Activated naive CD8-positive, alpha-beta T cell (primary cell): ENCODE measurements at regions not wholly inside any gene's neighbourhood (a gene's known extent, or its start where the extent isn't known, plus 50 kb on each side); places are given as distances from the start of the nearest gene placed in this dataset.

Experiments used
- H3K27ac Mint-ChIP-seq: one replicate; pipeline ENCODE4 v1.8.0; 2021; ENCODE audit warnings: mixed read lengths
- H3K27me3 Mint-ChIP-seq: one replicate; pipeline ENCODE4 v1.8.0; 2021; ENCODE audit warnings: mixed read lengths
- H3K36me3 Mint-ChIP-seq: one replicate; pipeline ENCODE4 v1.8.0; 2021; ENCODE audit warnings: mixed read lengths
- H3K4me1 Mint-ChIP-seq: one replicate; pipeline ENCODE4 v1.8.0; 2021; ENCODE audit warnings: low read depth, mixed read lengths
- H3K4me3 Mint-ChIP-seq: one replicate; pipeline ENCODE4 v1.8.0; 2021; ENCODE audit warnings: mild to moderate bottlenecking, mixed read lengths
- H3K9me3 Mint-ChIP-seq: one replicate; pipeline ENCODE4 v1.8.0; 2021; ENCODE audit warnings: low read depth, mixed read lengths

- H3K4me1 Mint-ChIP-seq = peaks cover 17% of the 10 kb centered on the region
- H3K27ac Mint-ChIP-seq = peak overlapping the region; percentile 89
- H3K9me3 Mint-ChIP-seq = peaks cover 6% of the 10 kb centered on the region
- no peaks in the 10 kb centered on the region for H3K27me3 Mint-ChIP-seq
- H3K36me3 Mint-ChIP-seq = peaks cover 5% of the 10 kb centered on the region
- H3K4me3 Mint-ChIP-seq = peak overlapping the region; percentile 69
These were observed 208.3 kb downstream of the RGS9 start for GRCh38 chr17:65345261-65346005.

- Mint-ChIP-seq H3K27me3 (no peaks in the 10 kb centered on the region), H3K4me1 (peaks cover 8% of the 10 kb centered on the region), H3K36me3 (peaks cover 4% of the 10 kb centered on the region), H3K4me3 (no peak overlapping the region), H3K9me3 (peaks cover 8% of the 10 kb centered on the region), H3K27ac (no peak overlapping the region)
These were observed 203.2 kb downstream of the RGS9 start for GRCh38 chr17:65340401-65340800.

- peaks cover 4% of the 10 kb centered on the region for H3K36me3 Mint-ChIP-seq
These were observed 197.2 kb downstream of the RGS9 start for GRCh38 chr17:65334406-65334805.

GRCh38 chr17:65332779-65333178 lies 195.6 kb downstream of the RGS9 start:
- Mint-ChIP-seq H3K27me3 (peaks cover 8% of the 10 kb centered on the region), H3K36me3 (peaks cover 4% of the 10 kb centered on the region)

More at GRCh38 chr17:65334406-65334805, 197.2 kb downstream of the RGS9 start:
- no peak overlapping the region for H3K27ac Mint-ChIP-seq
- H3K4me3 Mint-ChIP-seq = no peak overlapping the region
- H3K4me1 Mint-ChIP-seq = no peaks in the 10 kb centered on the region
- H3K27me3 Mint-ChIP-seq = peaks cover 8% of the 10 kb centered on the region
- H3K9me3 Mint-ChIP-seq = peaks cover 8% of the 10 kb centered on the region

GRCh38 chr17:65332375-65332774 lies 195.2 kb downstream of the RGS9 start:
- no peak overlapping the region for H3K27ac Mint-ChIP-seq
- H3K36me3 Mint-ChIP-seq = peaks cover under 1% of the 10 kb centered on the region
- no peaks in the 10 kb centered on the region for H3K4me1 Mint-ChIP-seq
- H3K4me3 Mint-ChIP-seq = no peak overlapping the region
- H3K9me3 Mint-ChIP-seq = peaks cover 1% of the 10 kb centered on the region
- H3K27me3 Mint-ChIP-seq = peaks cover 8% of the 10 kb centered on the region

More at GRCh38 chr17:65332779-65333178, 195.6 kb downstream of the RGS9 start:
- peaks cover 4% of the 10 kb centered on the region for H3K9me3 Mint-ChIP-seq
- no peak overlapping the region for H3K27ac Mint-ChIP-seq
- H3K4me3 Mint-ChIP-seq = no peak overlapping the region
- H3K4me1 Mint-ChIP-seq = no peaks in the 10 kb centered on the region

- Mint-ChIP-seq H3K4me1 (no peaks in the 10 kb centered on the region), H3K36me3 (no peaks in the 10 kb centered on the region), H3K4me3 (no peak overlapping the region), H3K9me3 (no peaks in the 10 kb centered on the region), H3K27me3 (peaks cover 4% of the 10 kb centered on the region), H3K27ac (no peak overlapping the region)
These were observed 191.4 kb downstream of the RGS9 start for GRCh38 chr17:65328567-65328966.

GRCh38 chr17:65324611-65325342 lies 187.6 kb downstream of the RGS9 start:
- Mint-ChIP-seq H3K27ac (no peak overlapping the region), H3K4me3 (no peak overlapping the region), H3K36me3 (no peaks in the 10 kb centered on the region), H3K27me3 (no peaks in the 10 kb centered on the region), H3K9me3 (no peaks in the 10 kb centered on the region), H3K4me1 (peaks cover 2% of the 10 kb centered on the region)

- Mint-ChIP-seq H3K27ac (no peak overlapping the region), H3K4me3 (no peak overlapping the region), H3K27me3 (no peaks in the 10 kb centered on the region), H3K36me3 (no peaks in the 10 kb centered on the region), H3K4me1 (peaks cover 4% of the 10 kb centered on the region), H3K9me3 (no peaks in the 10 kb centered on the region)
These were observed 185.9 kb downstream of the RGS9 start for GRCh38 chr17:65323049-65323448.

GRCh38 chr17:65320820-65321219 lies 183.7 kb downstream of the RGS9 start:
- Mint-ChIP-seq H3K36me3 (no peaks in the 10 kb centered on the region), H3K4me1 (peaks cover 4% of the 10 kb centered on the region), H3K9me3 (no peaks in the 10 kb centered on the region), H3K27ac (no peak overlapping the region), H3K4me3 (no peak overlapping the region), H3K27me3 (peaks cover 2% of the 10 kb centered on the region)

- no peaks in the 10 kb centered on the region for H3K36me3 Mint-ChIP-seq
- no peaks in the 10 kb centered on the region for H3K9me3 Mint-ChIP-seq
- H3K27ac Mint-ChIP-seq = no peak overlapping the region
- peaks cover 16% of the 10 kb centered on the region for H3K27me3 Mint-ChIP-seq
- H3K4me1 Mint-ChIP-seq = peaks cover 8% of the 10 kb centered on the region
- H3K4me3 Mint-ChIP-seq = no peak overlapping the region
These were observed 177.0 kb downstream of the RGS9 start for GRCh38 chr17:65314212-65314611.

- no peak overlapping the region for H3K4me3 Mint-ChIP-seq
- peaks cover 17% of the 10 kb centered on the region for H3K27me3 Mint-ChIP-seq
- H3K9me3 Mint-ChIP-seq = no peaks in the 10 kb centered on the region
- peaks cover 8% of the 10 kb centered on the region for H3K4me1 Mint-ChIP-seq
- H3K27ac Mint-ChIP-seq = no peak overlapping the region
- H3K36me3 Mint-ChIP-seq = no peaks in the 10 kb centered on the region
These were observed 175.7 kb downstream of the RGS9 start for GRCh38 chr17:65312718-65313377.

- no peak overlapping the region for H3K27ac Mint-ChIP-seq
- peaks cover 19% of the 10 kb centered on the region for H3K27me3 Mint-ChIP-seq
- no peaks in the 10 kb centered on the region for H3K9me3 Mint-ChIP-seq
- no peak overlapping the region for H3K4me3 Mint-ChIP-seq
- peaks cover 8% of the 10 kb centered on the region for H3K4me1 Mint-ChIP-seq
- H3K36me3 Mint-ChIP-seq = no peaks in the 10 kb centered on the region
These were observed 174.1 kb downstream of the RGS9 start for GRCh38 chr17:65311261-65311660.

GRCh38 chr17:65307961-65308316 lies 170.8 kb downstream of the RGS9 start:
- H3K4me3 Mint-ChIP-seq = no peak overlapping the region

GRCh38 chr17:65307081-65307960 lies 170.2 kb downstream of the RGS9 start:
- Mint-ChIP-seq H3K4me3 (no peak overlapping the region), H3K9me3 (no peaks in the 10 kb centered on the region), H3K4me1 (no peaks in the 10 kb centered on the region), H3K27me3 (peaks cover 14% of the 10 kb centered on the region), H3K36me3 (no peaks in the 10 kb centered on the region), H3K27ac (no peak overlapping the region)

More at GRCh38 chr17:65307961-65308316, 170.8 kb downstream of the RGS9 start:
- Mint-ChIP-seq H3K27me3 (peaks cover 12% of the 10 kb centered on the region), H3K4me1 (peaks cover 2% of the 10 kb centered on the region), H3K9me3 (no peaks in the 10 kb centered on the region), H3K27ac (no peak overlapping the region), H3K36me3 (no peaks in the 10 kb centered on the region)
